ENCODE measurements at regions not wholly inside any gene's neighbourhood (a gene's known extent, or its start where the extent isn't known, plus 50 kb on each side); places are given as distances from the start of the nearest gene placed in this dataset.

GRCh38 chr5:74161170-74161569 is 479.4 kb downstream of the ENC1 start:
- no peaks in the 10 kb centered on the region for H3K9me3 ChIP-seq (ENCODE audit: low read depth, low read length, poor library complexity, severe bottlenecking)
- peaks cover 42% of the 10 kb centered on the region for H3K27me3 ChIP-seq (replicated peaks; ENCODE audit: insufficient read depth, low read depth, low read length, poor library complexity)
- ChIA-PET POLR2A (ENCODE audit: low non-redundant PET) (no interaction called here), CTCF (no interaction called here)
- H3K27ac ChIP-seq (ENCODE audit: low read depth, low read length, poor library complexity, severe bottlenecking): no peak overlapping the region
- intact Hi-C loops (cut with micrococcal nuclease; ENCODE audit: unreplicated experiment): no loop called here
- H3K36me3 ChIP-seq (ENCODE audit: insufficient read depth, low read length, poor library complexity, severe bottlenecking): no peaks in the 10 kb centered on the region
- H3K4me3 ChIP-seq (ENCODE audit: low read depth, low read length, poor library complexity, severe bottlenecking): no peak overlapping the region
- H3K4me1 ChIP-seq (ENCODE audit: insufficient read depth, low read length, poor library complexity, severe bottlenecking): no peaks in the 10 kb centered on the region
- no TSS peak for BruUV-seq (replicated peaks)
- TF ChIP-seq EZH2 (IDR thresholded peaks at IDR 0.05; ENCODE audit: borderline replicate concordance, low read depth, low read length, poor library complexity, severe bottlenecking) (no peak), CTCF (conservative IDR thresholded peaks at IDR 0.05; ENCODE audit: low read depth, low read length) (no peak)
- DNase-seq (ENCODE audit: low spot score): no peak

- no peak for TF ChIP-seq EZH2 (IDR thresholded peaks at IDR 0.05; ENCODE audit: borderline replicate concordance, low read depth, low read length, poor library complexity, severe bottlenecking)
- ChIA-PET CTCF (no interaction called here), POLR2A (ENCODE audit: low non-redundant PET) (no interaction called here)
- Histone ChIP-seq H3K36me3 (ENCODE audit: insufficient read depth, low read length, poor library complexity, severe bottlenecking) (no peaks in the 10 kb centered on the region), H3K27ac (ENCODE audit: low read depth, low read length, poor library complexity, severe bottlenecking) (no peak overlapping the region), H3K4me3 (ENCODE audit: low read depth, low read length, poor library complexity, severe bottlenecking) (no peak overlapping the region), H3K4me1 (ENCODE audit: insufficient read depth, low read length, poor library complexity, severe bottlenecking) (no peaks in the 10 kb centered on the region), H3K9me3 (ENCODE audit: low read depth, low read length, poor library complexity, severe bottlenecking) (no peaks in the 10 kb centered on the region), H3K27me3 (replicated peaks; ENCODE audit: insufficient read depth, low read depth, low read length, poor library complexity) (peaks cover 39% of the 10 kb centered on the region)
- intact Hi-C loops (cut with micrococcal nuclease; ENCODE audit: unreplicated experiment): no loop called here
- BruUV-seq (replicated peaks): no TSS peak
- no peak for DNase-seq (ENCODE audit: low spot score)
Measured at GRCh38 chr5:74156728-74157383, 483.7 kb downstream of the ENC1 start.

- H3K27me3 ChIP-seq (replicated peaks; ENCODE audit: insufficient read depth, low read depth, low read length, poor library complexity): peaks cover 37% of the 10 kb centered on the region
- no peaks in the 10 kb centered on the region for H3K36me3 ChIP-seq (ENCODE audit: insufficient read depth, low read length, poor library complexity, severe bottlenecking)
- no TSS peak for BruUV-seq (replicated peaks)
- intact Hi-C loops (cut with micrococcal nuclease; ENCODE audit: unreplicated experiment): no loop called here
- TF ChIP-seq CTCF (conservative IDR thresholded peaks at IDR 0.05; ENCODE audit: low read depth, low read length) (no peak), EZH2 (IDR thresholded peaks at IDR 0.05; ENCODE audit: borderline replicate concordance, low read depth, low read length, poor library complexity, severe bottlenecking) (no peak)
- ChIA-PET CTCF (no interaction called here), POLR2A (ENCODE audit: low non-redundant PET) (no interaction called here)
- H3K27ac ChIP-seq (ENCODE audit: low read depth, low read length, poor library complexity, severe bottlenecking): no peak overlapping the region
- no peak overlapping the region for H3K4me3 ChIP-seq (ENCODE audit: low read depth, low read length, poor library complexity, severe bottlenecking)
- no peaks in the 10 kb centered on the region for H3K4me1 ChIP-seq (ENCODE audit: insufficient read depth, low read length, poor library complexity, severe bottlenecking)
- DNase-seq (ENCODE audit: low spot score): no peak
- H3K9me3 ChIP-seq (ENCODE audit: low read depth, low read length, poor library complexity, severe bottlenecking): no peaks in the 10 kb centered on the region
Measured at GRCh38 chr5:74155501-74155900, 485.0 kb downstream of the ENC1 start.

GRCh38 chr5:74154526-74154925 is 486.0 kb downstream of the ENC1 start:
- no TSS peak for BruUV-seq (replicated peaks)
- Histone ChIP-seq H3K9me3 (ENCODE audit: low read depth, low read length, poor library complexity, severe bottlenecking) (no peaks in the 10 kb centered on the region), H3K4me3 (ENCODE audit: low read depth, low read length, poor library complexity, severe bottlenecking) (no peak overlapping the region), H3K27ac (ENCODE audit: low read depth, low read length, poor library complexity, severe bottlenecking) (no peak overlapping the region), H3K36me3 (ENCODE audit: insufficient read depth, low read length, poor library complexity, severe bottlenecking) (no peaks in the 10 kb centered on the region), H3K27me3 (replicated peaks; ENCODE audit: insufficient read depth, low read depth, low read length, poor library complexity) (peaks cover 38% of the 10 kb centered on the region), H3K4me1 (ENCODE audit: insufficient read depth, low read length, poor library complexity, severe bottlenecking) (no peaks in the 10 kb centered on the region)
- TF ChIP-seq EZH2 (IDR thresholded peaks at IDR 0.05; ENCODE audit: borderline replicate concordance, low read depth, low read length, poor library complexity, severe bottlenecking) (no peak), CTCF (conservative IDR thresholded peaks at IDR 0.05; ENCODE audit: low read depth, low read length) (no peak)
- ChIA-PET CTCF (no interaction called here), POLR2A (ENCODE audit: low non-redundant PET) (no interaction called here)
- DNase-seq (ENCODE audit: low spot score): no peak
- intact Hi-C loops (cut with micrococcal nuclease; ENCODE audit: unreplicated experiment): no loop called here
